ENCODE measurements at regions not wholly inside any gene's neighbourhood (a gene's known extent, or its start where the extent isn't known, plus 50 kb on each side); places are given as distances from the start of the nearest gene placed in this dataset.

DNA sequence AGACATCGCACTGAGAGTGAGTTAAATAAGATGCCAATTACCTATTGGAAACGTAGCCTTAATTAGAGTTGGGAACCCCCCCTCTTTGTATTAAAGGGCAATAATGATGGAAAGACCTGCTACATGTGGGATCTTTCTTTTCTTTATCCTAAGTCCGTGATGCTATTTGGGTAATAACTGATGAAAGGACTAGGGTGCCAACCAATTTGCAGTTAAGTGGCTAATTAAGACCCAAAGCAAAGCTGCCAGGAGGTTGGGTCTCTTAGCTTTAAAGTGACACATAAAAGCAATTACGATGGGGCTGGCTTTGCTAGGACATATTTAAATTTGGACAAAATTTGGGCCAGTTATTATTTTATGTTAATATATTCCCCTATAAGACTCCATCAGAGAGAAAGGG lies 728.8 kb downstream of the NR2F1-AS1 start:
- TF ChIP-seq RAD21 (IDR thresholded peaks at IDR 0.05; ENCODE audit: low read depth) (no peak), TEAD4 (IDR thresholded peaks at IDR 0.05) (no peak), EP300 (IDR thresholded peaks at IDR 0.05; ENCODE audit: borderline replicate concordance) (no peak), FOXM1 (IDR thresholded peaks at IDR 0.05; ENCODE audit: borderline replicate concordance, low read depth) (no peak), CREB1 (IDR thresholded peaks at IDR 0.05; ENCODE audit: low read depth) (no peak), CEBPB (IDR thresholded peaks at IDR 0.05) (no peak), NFIC (IDR thresholded peaks at IDR 0.05) (no peak), TAF1 (IDR thresholded peaks at IDR 0.05; ENCODE audit: low read depth) (no peak)
- TF ChIP-seq, protein P1, sequence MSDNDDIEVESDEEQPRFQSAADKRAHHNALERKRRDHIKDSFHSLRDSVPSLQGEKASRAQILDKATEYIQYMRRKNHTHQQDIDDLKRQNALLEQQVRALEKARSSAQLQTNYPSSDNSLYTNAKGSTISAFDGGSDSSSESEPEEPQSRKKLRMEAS (IDR thresholded peaks at IDR 0.05): no peak
- TF ChIP-seq, protein P2, sequence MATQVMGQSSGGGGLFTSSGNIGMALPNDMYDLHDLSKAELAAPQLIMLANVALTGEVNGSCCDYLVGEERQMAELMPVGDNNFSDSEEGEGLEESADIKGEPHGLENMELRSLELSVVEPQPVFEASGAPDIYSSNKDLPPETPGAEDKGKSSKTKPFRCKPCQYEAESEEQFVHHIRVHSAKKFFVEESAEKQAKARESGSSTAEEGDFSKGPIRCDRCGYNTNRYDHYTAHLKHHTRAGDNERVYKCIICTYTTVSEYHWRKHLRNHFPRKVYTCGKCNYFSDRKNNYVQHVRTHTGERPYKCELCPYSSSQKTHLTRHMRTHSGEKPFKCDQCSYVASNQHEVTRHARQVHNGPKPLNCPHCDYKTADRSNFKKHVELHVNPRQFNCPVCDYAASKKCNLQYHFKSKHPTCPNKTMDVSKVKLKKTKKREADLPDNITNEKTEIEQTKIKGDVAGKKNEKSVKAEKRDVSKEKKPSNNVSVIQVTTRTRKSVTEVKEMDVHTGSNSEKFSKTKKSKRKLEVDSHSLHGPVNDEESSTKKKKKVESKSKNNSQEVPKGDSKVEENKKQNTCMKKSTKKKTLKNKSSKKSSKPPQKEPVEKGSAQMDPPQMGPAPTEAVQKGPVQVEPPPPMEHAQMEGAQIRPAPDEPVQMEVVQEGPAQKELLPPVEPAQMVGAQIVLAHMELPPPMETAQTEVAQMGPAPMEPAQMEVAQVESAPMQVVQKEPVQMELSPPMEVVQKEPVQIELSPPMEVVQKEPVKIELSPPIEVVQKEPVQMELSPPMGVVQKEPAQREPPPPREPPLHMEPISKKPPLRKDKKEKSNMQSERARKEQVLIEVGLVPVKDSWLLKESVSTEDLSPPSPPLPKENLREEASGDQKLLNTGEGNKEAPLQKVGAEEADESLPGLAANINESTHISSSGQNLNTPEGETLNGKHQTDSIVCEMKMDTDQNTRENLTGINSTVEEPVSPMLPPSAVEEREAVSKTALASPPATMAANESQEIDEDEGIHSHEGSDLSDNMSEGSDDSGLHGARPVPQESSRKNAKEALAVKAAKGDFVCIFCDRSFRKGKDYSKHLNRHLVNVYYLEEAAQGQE (IDR thresholded peaks at IDR 0.05; ENCODE audit: low read depth): no peak
- TF ChIP-seq, protein P3, sequence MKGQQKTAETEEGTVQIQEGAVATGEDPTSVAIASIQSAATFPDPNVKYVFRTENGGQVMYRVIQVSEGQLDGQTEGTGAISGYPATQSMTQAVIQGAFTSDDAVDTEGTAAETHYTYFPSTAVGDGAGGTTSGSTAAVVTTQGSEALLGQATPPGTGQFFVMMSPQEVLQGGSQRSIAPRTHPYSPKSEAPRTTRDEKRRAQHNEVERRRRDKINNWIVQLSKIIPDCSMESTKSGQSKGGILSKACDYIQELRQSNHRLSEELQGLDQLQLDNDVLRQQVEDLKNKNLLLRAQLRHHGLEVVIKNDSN (IDR thresholded peaks at IDR 0.05): no peak

DNA sequence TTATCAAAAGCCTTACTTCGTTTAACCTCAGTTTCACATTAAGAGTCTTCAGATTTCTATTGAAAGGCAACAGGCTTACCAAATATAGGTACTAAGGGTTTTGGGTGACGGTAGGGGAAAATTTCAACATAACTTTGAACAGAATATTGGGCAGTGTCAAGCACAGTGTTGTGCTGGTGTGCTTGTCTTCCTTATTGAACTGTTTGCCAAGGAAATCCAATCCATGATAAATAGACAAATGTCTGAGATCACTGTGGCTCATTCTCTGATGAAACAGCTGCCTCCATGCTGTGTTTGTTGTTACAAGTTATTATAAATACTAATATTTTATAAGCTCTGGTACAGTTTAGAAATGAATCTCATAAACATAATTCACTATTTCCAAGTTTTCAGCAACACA lies 730.1 kb downstream of the NR2F1-AS1 start:
- TF ChIP-seq YY1 (IDR thresholded peaks at IDR 0.05; ENCODE audit: low read depth) (no peak), FOXM1 (IDR thresholded peaks at IDR 0.05; ENCODE audit: borderline replicate concordance, low read depth) (no peak), TEAD4 (IDR thresholded peaks at IDR 0.05) (no peak), TAF1 (IDR thresholded peaks at IDR 0.05; ENCODE audit: low read depth) (no peak), ZBTB7A (IDR thresholded peaks at IDR 0.05; ENCODE audit: low read depth) (no peak), EGR1 (IDR thresholded peaks at IDR 0.05) (no peak), EP300 (IDR thresholded peaks at IDR 0.05; ENCODE audit: borderline replicate concordance) (no peak), NFIC (IDR thresholded peaks at IDR 0.05) (no peak), CREB1 (IDR thresholded peaks at IDR 0.05; ENCODE audit: low read depth) (no peak), CEBPB (IDR thresholded peaks at IDR 0.05) (no peak), RAD21 (IDR thresholded peaks at IDR 0.05; ENCODE audit: low read depth) (no peak), TCF12 (IDR thresholded peaks at IDR 0.05; ENCODE audit: low read depth) (no peak)
- TF ChIP-seq, protein P3 (IDR thresholded peaks at IDR 0.05): no peak
- TF ChIP-seq, protein P2 (IDR thresholded peaks at IDR 0.05; ENCODE audit: low read depth): no peak
- TF ChIP-seq, protein P1 (IDR thresholded peaks at IDR 0.05): no peak

DNA sequence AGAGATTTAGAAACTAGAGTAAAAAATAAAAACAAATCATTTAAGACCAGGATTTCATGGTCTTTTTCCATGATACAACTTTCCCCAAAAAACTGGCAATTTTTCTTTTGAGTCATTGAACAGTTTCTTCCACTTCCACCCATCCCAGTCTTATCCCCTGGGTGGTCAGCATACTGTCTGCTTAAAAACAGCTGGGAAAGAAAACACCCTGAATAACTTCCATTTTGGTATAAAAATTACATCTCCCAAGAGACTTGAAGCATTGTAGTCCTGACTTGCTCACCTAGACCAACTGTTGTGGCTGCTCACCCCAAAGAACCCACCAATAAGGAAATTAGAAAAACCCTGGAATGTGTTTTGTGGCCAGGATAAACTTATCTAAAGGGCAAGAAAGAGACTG lies 731.3 kb downstream of the NR2F1-AS1 start:
- TF ChIP-seq NFIC (IDR thresholded peaks at IDR 0.05) (no peak), RAD21 (IDR thresholded peaks at IDR 0.05; ENCODE audit: low read depth) (no peak), FOXM1 (IDR thresholded peaks at IDR 0.05; ENCODE audit: borderline replicate concordance, low read depth) (no peak), TCF12 (IDR thresholded peaks at IDR 0.05; ENCODE audit: low read depth) (no peak), CEBPB (IDR thresholded peaks at IDR 0.05) (no peak), YY1 (IDR thresholded peaks at IDR 0.05; ENCODE audit: low read depth) (no peak), TAF1 (IDR thresholded peaks at IDR 0.05; ENCODE audit: low read depth) (no peak), ZBTB7A (IDR thresholded peaks at IDR 0.05; ENCODE audit: low read depth) (no peak), EP300 (IDR thresholded peaks at IDR 0.05; ENCODE audit: borderline replicate concordance) (no peak), EGR1 (IDR thresholded peaks at IDR 0.05) (no peak), CREB1 (IDR thresholded peaks at IDR 0.05; ENCODE audit: low read depth) (no peak), TEAD4 (IDR thresholded peaks at IDR 0.05) (no peak)
- TF ChIP-seq, protein P3 (IDR thresholded peaks at IDR 0.05): no peak
- TF ChIP-seq, protein P1 (IDR thresholded peaks at IDR 0.05): no peak
- TF ChIP-seq, protein P2 (IDR thresholded peaks at IDR 0.05; ENCODE audit: low read depth): no peak
